Inflammatory macrophage treated with lipopolysaccharide for 4 hours (primary cell): ENCODE measurements at regions not wholly inside any gene's neighbourhood (a gene's known extent, or its start where the extent isn't known, plus 50 kb on each side); places are given as distances from the start of the nearest gene placed in this dataset.
"Not testable (repeated sequence)": the region's sequence is repeated elsewhere in the genome, so short reads cannot be mapped to it uniquely, and the experiment has no call there.

Experiments used
- DNase-seq: peaks from one replicate; pipeline ENCODE4 v3.0.0-alpha.2; 2020

GRCh38 chr3:191074511-191074910 lies 124.5 kb upstream of the OSTN start:
- no peak for DNase-seq

- no peak for DNase-seq
Measured at GRCh38 chr3:191070762-191071403, 128.2 kb upstream of the OSTN start.

GRCh38 chr3:191070201-191070600 lies 128.8 kb upstream of the OSTN start:
- no peak for DNase-seq

- no peak for DNase-seq
Measured at GRCh38 chr3:191068946-191069813, 129.9 kb upstream of the OSTN start.

- DNase-seq = no peak
Measured at GRCh38 chr3:191066669-191067068, 132.4 kb upstream of the OSTN start.

- DNase-seq = no peak
Measured at GRCh38 chr3:191065181-191065805, 133.7 kb upstream of the OSTN start.

GRCh38 chr3:191051037-191051436 lies 148.0 kb upstream of the OSTN start:
- peak; percentile 34 for DNase-seq

GRCh38 chr3:191047930-191048329 lies 151.1 kb upstream of the OSTN start:
- no peak for DNase-seq

- no peak for DNase-seq
Measured at GRCh38 chr3:191030929-191031328, 168.1 kb upstream of the OSTN start.

- no peak for DNase-seq
Measured at GRCh38 chr3:191030491-191030890, 168.0 kb upstream of the GMNC start.

- DNase-seq = no peak
Measured at GRCh38 chr3:191026746-191027145, 164.3 kb upstream of the GMNC start.

- no peak for DNase-seq
Measured at GRCh38 chr3:191020730-191021396, 158.4 kb upstream of the GMNC start.

GRCh38 chr3:191019855-191020254 lies 157.4 kb upstream of the GMNC start:
- no peak for DNase-seq

- not testable (repeated sequence) for DNase-seq
Measured at GRCh38 chr3:191015960-191016359, 153.5 kb upstream of the GMNC start.

- no peak for DNase-seq
Measured at GRCh38 chr3:191008074-191008473, 145.6 kb upstream of the GMNC start.

- DNase-seq = no peak
Measured at GRCh38 chr3:191005790-191006189, 143.3 kb upstream of the GMNC start.

- DNase-seq = no peak
Measured at GRCh38 chr3:191003742-191004141, 141.2 kb upstream of the GMNC start.

- DNase-seq = no peak
Measured at GRCh38 chr3:190996181-190996775, 133.8 kb upstream of the GMNC start.

- DNase-seq = no peak
Measured at GRCh38 chr3:190995156-190995555, 132.7 kb upstream of the GMNC start.

GRCh38 chr3:190990898-190991297 lies 128.4 kb upstream of the GMNC start:
- no peak for DNase-seq

GRCh38 chr3:190989218-190989617 lies 126.7 kb upstream of the GMNC start:
- no peak for DNase-seq

- DNase-seq = no peak
Measured at GRCh38 chr3:190988102-190988501, 125.6 kb upstream of the GMNC start.
